Uterus (tissue), 2 donors: ENCODE measurements at regions not wholly inside any gene's neighbourhood (a gene's known extent, or its start where the extent isn't known, plus 50 kb on each side); places are given as distances from the start of the nearest gene placed in this dataset.
"Not testable (repeated sequence)": the region's sequence is repeated elsewhere in the genome, so short reads cannot be mapped to it uniquely, and the experiment has no call there.

Experiments
- POLR2A ChIP-seq, 2 donors: fragments of 450-650 bp; IDR thresholded peaks; one replicate each; pipeline ENCODE4 v1.6.1; 2016; ENCODE audit warnings: antibody characterized with exemption in 2 of 2, mild to moderate bottlenecking in 1 of 2, moderate library complexity in 1 of 2
- TF ChIP-seq, protein P1 (sequence below), 4 experiments: fragments of 200-600 bp in 2 of 4; fragments of 450-650 bp in 2 of 4; sonication (generic) in 2 of 4; IDR thresholded peaks; one replicate each; pipeline ENCODE4 v1.5.1; 2016 to 2019; ENCODE audit warnings: antibody characterized with exemption in 4 of 4, mild to moderate bottlenecking in 2 of 4, moderate library complexity in 1 of 4

DNA sequence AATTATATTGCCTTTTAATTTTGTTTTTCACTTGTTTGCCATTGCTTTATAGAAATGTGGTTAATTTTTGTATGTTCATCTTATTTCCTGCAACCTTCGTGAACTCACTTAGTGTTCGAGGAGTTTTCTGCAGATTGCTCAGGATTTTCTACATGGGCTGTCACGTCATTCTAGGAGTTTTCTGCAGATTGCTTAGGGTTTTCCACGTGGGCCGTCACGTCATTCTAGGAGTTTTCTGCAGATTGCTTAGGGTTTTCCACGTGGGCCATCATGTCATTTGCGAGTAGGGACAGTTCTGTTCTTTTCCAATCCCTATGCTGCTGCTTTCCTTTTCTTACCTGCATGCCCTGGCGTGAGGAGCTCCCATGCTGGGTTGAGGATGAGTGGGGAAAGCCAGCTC, 125.7 kb downstream of the IGLL1 start:
- TF ChIP-seq POLR2A (IDR thresholded peaks at IDR 0.05), result not testable (repeated sequence)
- TF ChIP-seq, protein P1, sequence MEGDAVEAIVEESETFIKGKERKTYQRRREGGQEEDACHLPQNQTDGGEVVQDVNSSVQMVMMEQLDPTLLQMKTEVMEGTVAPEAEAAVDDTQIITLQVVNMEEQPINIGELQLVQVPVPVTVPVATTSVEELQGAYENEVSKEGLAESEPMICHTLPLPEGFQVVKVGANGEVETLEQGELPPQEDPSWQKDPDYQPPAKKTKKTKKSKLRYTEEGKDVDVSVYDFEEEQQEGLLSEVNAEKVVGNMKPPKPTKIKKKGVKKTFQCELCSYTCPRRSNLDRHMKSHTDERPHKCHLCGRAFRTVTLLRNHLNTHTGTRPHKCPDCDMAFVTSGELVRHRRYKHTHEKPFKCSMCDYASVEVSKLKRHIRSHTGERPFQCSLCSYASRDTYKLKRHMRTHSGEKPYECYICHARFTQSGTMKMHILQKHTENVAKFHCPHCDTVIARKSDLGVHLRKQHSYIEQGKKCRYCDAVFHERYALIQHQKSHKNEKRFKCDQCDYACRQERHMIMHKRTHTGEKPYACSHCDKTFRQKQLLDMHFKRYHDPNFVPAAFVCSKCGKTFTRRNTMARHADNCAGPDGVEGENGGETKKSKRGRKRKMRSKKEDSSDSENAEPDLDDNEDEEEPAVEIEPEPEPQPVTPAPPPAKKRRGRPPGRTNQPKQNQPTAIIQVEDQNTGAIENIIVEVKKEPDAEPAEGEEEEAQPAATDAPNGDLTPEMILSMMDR (IDR thresholded peaks at IDR 0.05), result not testable (repeated sequence)
